H1 (cell line): ENCODE measurements at regions not wholly inside any gene's neighbourhood (a gene's known extent, or its start where the extent isn't known, plus 50 kb on each side); places are given as distances from the start of the nearest gene placed in this dataset.

Source experiments
- CTCF ChIA-PET: fragments of 300-600 bp; sonication (Branson Sonifier 250); formaldehyde crosslinking; loops from one replicate; lab custom pipeline; 2021; ENCODE audit not compliant: partially characterized antibody; lab: Charles Lee
- POLR2A ChIA-PET: fragments of 300-600 bp; sonication (Branson Sonifier 250); formaldehyde crosslinking; loops from one replicate; lab custom pipeline; 2021; ENCODE audit warnings: inconsistent platforms; ENCODE audit not compliant: partially characterized antibody; lab: Charles Lee
- DNase-seq, 2 experiments: peaks; one replicate each; pipeline versions ENCODE4 v3.0.0 to v3.0.0-alpha.2; 2010 to 2022; ENCODE audit warnings: low spot score in 2 of 2, low read depth in 1 of 2, mixed read lengths in 1 of 2
- FAIRE-seq: peaks from 2 replicates; lab custom pipeline; 2011; peaks lifted over from hg19 to GRCh38; lab: Jason Lieb, UNC
- H2AFZ ChIP-seq: 2 replicates; pipeline ENCODE4 v1.8.1; 2012; ENCODE audit warnings: low read length, inconsistent platforms
- H2AK5ac ChIP-seq: 2 replicates; pipeline ENCODE4 v1.6.1; 2013; ENCODE audit warnings: low read depth, low read length
- H2BK120ac ChIP-seq: replicated peaks from 2 replicates; pipeline ENCODE3; 2013; ENCODE audit warnings: low read depth, low read length, inconsistent platforms
- H2BK12ac ChIP-seq: 2 replicates; pipeline ENCODE4 v1.6.1; 2013; ENCODE audit warnings: low read depth, low read length
- H2BK15ac ChIP-seq: 2 replicates; pipeline ENCODE4 v1.6.1; 2013; ENCODE audit warnings: low read length
- H2BK20ac ChIP-seq: 2 replicates; pipeline ENCODE4 v1.6.1; 2013; ENCODE audit warnings: low read length
- H2BK5ac ChIP-seq: 2 replicates; pipeline ENCODE4 v1.6.1; 2013; ENCODE audit warnings: low read depth, low read length
- H3K14ac ChIP-seq: 2 replicates; pipeline ENCODE4 v1.6.1; 2013; ENCODE audit warnings: inconsistent platforms; ENCODE audit not compliant: insufficient read length
- H3K18ac ChIP-seq: 2 replicates; pipeline ENCODE4 v1.6.1; 2013; ENCODE audit warnings: low read length; ENCODE audit errors: extremely low read depth
- H3K23ac ChIP-seq: 2 replicates; pipeline ENCODE4 v1.6.1; 2013; ENCODE audit warnings: inconsistent platforms; ENCODE audit not compliant: insufficient read length
- H3K23me2 ChIP-seq: 2 replicates; pipeline ENCODE4 v1.6.1; 2013; ENCODE audit warnings: low read depth, low read length
- H3K27ac ChIP-seq: 2 replicates; pipeline ENCODE4 v1.6.1; 2011; ENCODE audit warnings: low read depth, low read length, inconsistent platforms
- H3K27me3 ChIP-seq, 4 experiments: replicated peaks in 1 of 4; 1 replicate in 1 of 4; 2 replicates in 3 of 4; pipeline versions ENCODE4 v1.6.1 to v1.8.1; 2011 to 2013; ENCODE audit warnings: low read length in 3 of 4, mild to moderate bottlenecking in 3 of 4, inconsistent platforms in 2 of 4, mixed read lengths in 2 of 4, moderate library complexity in 1 of 4; ENCODE audit not compliant: control insufficient read depth in 3 of 4, insufficient read depth in 3 of 4; ENCODE audit errors: extremely low read depth in 1 of 4
- H3K36me3 ChIP-seq, 4 experiments: 2 replicates each; pipeline versions ENCODE4 v1.6.1 to v1.8.1; 2011 to 2013; ENCODE audit warnings: mild to moderate bottlenecking in 4 of 4, low read length in 3 of 4, moderate library complexity in 2 of 4, control low read depth in 1 of 4, inconsistent platforms in 1 of 4; ENCODE audit not compliant: insufficient read depth in 4 of 4, control insufficient read depth in 2 of 4
- H3K4ac ChIP-seq: replicated peaks from 2 replicates; pipeline ENCODE3; 2013; ENCODE audit warnings: low read length, low read depth, mixed read lengths, inconsistent platforms; ENCODE audit not compliant: insufficient read length
- H3K4me1 ChIP-seq, 4 experiments: replicated peaks in 1 of 4; 1 replicate in 1 of 4; 2 replicates in 3 of 4; pipeline versions ENCODE4 v1.6.1 to v1.8.1; 2011 to 2013; ENCODE audit warnings: low read length in 3 of 4, inconsistent platforms in 2 of 4, mixed read lengths in 1 of 4; ENCODE audit not compliant: insufficient read depth in 4 of 4, control insufficient read depth in 3 of 4
- H3K4me2 ChIP-seq, 2 experiments: 2 replicates each; pipeline versions ENCODE4 v1.6.1 to v1.8.1; 2011 to 2013; ENCODE audit warnings: low read depth in 2 of 2, low read length in 2 of 2, control low read depth in 1 of 2, inconsistent platforms in 1 of 2, mild to moderate bottlenecking in 1 of 2; ENCODE audit not compliant: insufficient read depth in 1 of 2
- H3K4me3 ChIP-seq, 4 experiments: fragments of 200-600, 300-600 bp in 1 of 4; sonication (generic), shearing (Covaris generic), sonication (Bioruptor Twin) in 1 of 4; 2 replicates each; pipeline versions ENCODE4 v1.5.1 to v1.8.1; 2011 to 2016; ENCODE audit warnings: low read length in 4 of 4, low read depth in 3 of 4, control low read depth in 2 of 4, inconsistent platforms in 2 of 4, mild to moderate bottlenecking in 2 of 4, mixed read lengths in 1 of 4, moderate library complexity in 1 of 4; ENCODE audit not compliant: insufficient read depth in 2 of 4; ENCODE audit errors: extremely low read depth in 1 of 4
- H3K56ac ChIP-seq: replicated peaks from 2 replicates; pipeline ENCODE3; 2013; ENCODE audit warnings: low read depth, mild to moderate bottlenecking, mixed read lengths, low read length, inconsistent platforms; ENCODE audit not compliant: insufficient read length
- H3K79me1 ChIP-seq: 2 replicates; pipeline ENCODE4 v1.6.1; 2013; ENCODE audit warnings: low read depth, low read length, control low read depth
- H3K79me2 ChIP-seq, 2 experiments: 2 replicates each; pipeline versions ENCODE4 v1.6.1 to v1.8.1; 2012 to 2013; ENCODE audit warnings: low read length in 2 of 2, mild to moderate bottlenecking in 2 of 2, inconsistent platforms in 1 of 2; ENCODE audit not compliant: insufficient read depth in 2 of 2, control insufficient read depth in 1 of 2
- H3K9ac ChIP-seq, 4 experiments: replicated peaks in 1 of 4; 1 replicate in 1 of 4; 2 replicates in 3 of 4; pipeline versions ENCODE4 v1.6.1 to v1.8.1; 2011 to 2013; ENCODE audit warnings: low read depth in 3 of 4, low read length in 3 of 4, control low read depth in 2 of 4, mild to moderate bottlenecking in 2 of 4, moderate library complexity in 2 of 4, inconsistent platforms in 1 of 4; ENCODE audit errors: extremely low read depth in 1 of 4
- H3K9me3 ChIP-seq, 2 experiments: 2 replicates each; pipeline versions ENCODE4 v1.6.1 to v1.8.1; 2012 to 2013; ENCODE audit warnings: mild to moderate bottlenecking in 2 of 2, moderate library complexity in 2 of 2, control low read depth in 1 of 2, inconsistent platforms in 1 of 2, low read depth in 1 of 2, low read length in 1 of 2, mixed read lengths in 1 of 2; ENCODE audit not compliant: insufficient read depth in 2 of 2
- H4K20me1 ChIP-seq, 2 experiments: replicated peaks in 1 of 2; 2 replicates each; pipeline versions ENCODE3 to v1.8.1; 2011 to 2013; ENCODE audit warnings: inconsistent platforms in 2 of 2, low read length in 2 of 2, mild to moderate bottlenecking in 1 of 2; ENCODE audit not compliant: insufficient read depth in 2 of 2, control insufficient read depth in 1 of 2
- H4K5ac ChIP-seq: 2 replicates; pipeline ENCODE4 v1.6.1; 2013; ENCODE audit warnings: low read length, low read depth, mixed read lengths, inconsistent platforms; ENCODE audit not compliant: insufficient read length
- H4K8ac ChIP-seq: 2 replicates; pipeline ENCODE4 v1.8.0; 2013; ENCODE audit warnings: mild to moderate bottlenecking, moderate library complexity, low read length, inconsistent platforms; ENCODE audit not compliant: insufficient read depth; ENCODE audit errors: extremely low read depth
- H4K91ac ChIP-seq: replicated peaks from 2 replicates; pipeline ENCODE3; 2013; ENCODE audit warnings: low read length, mixed read lengths, inconsistent platforms; ENCODE audit not compliant: insufficient read length
- FOSL1 ChIP-seq: IDR thresholded peaks from 2 replicates; pipeline ENCODE4 v1.6.1; 2011; ENCODE audit warnings: mild to moderate bottlenecking, low read depth, low read length, moderate library complexity; ENCODE audit not compliant: insufficient read depth
- GTF2F1 ChIP-seq: IDR thresholded peaks from 2 replicates; pipeline ENCODE4 v1.6.1; 2012; ENCODE audit warnings: low read depth, low read length, improper control_type of control experiment, borderline replicate concordance
- HDAC2 ChIP-seq, 2 experiments: fragments of 300-600 bp in 1 of 2; sonication (generic) in 1 of 2; IDR thresholded peaks; 2 replicates each; pipeline ENCODE4 v1.6.1; 2011 to 2012; ENCODE audit warnings: low read depth in 2 of 2, low read length in 2 of 2, mild to moderate bottlenecking in 2 of 2, moderate library complexity in 2 of 2, borderline replicate concordance in 1 of 2, inconsistent platforms in 1 of 2
- RFX5 ChIP-seq: IDR thresholded peaks from 2 replicates; pipeline ENCODE4 v1.6.1; 2011; ENCODE audit warnings: low read depth, low read length, improper control_type of control experiment, borderline replicate concordance
- SAP30 ChIP-seq: fragments of 300-600 bp; sonication (generic); IDR thresholded peaks from 2 replicates; pipeline ENCODE4 v1.7.1; 2012; ENCODE audit warnings: low read length, moderate library complexity, mild to moderate bottlenecking, inconsistent platforms; ENCODE audit not compliant: insufficient read depth, insufficient replicate concordance
- SIRT6 ChIP-seq: IDR thresholded peaks from one replicate; pipeline ENCODE4 v1.7.1; 2012; ENCODE audit warnings: low read length, inconsistent platforms
- WGBS, 2 experiments: shearing (Covaris generic) in 1 of 2; methylation state at CpG; one replicate each; pipeline versions ENCODE4 v1.1.6 to v1.1.7; 2013 to 2015; ENCODE audit warnings: low lambda C conversion rate in 2 of 2, mixed read lengths in 2 of 2, inconsistent platforms in 1 of 2, low coverage in 1 of 2, missing lambda C conversion rate in 1 of 2; ENCODE audit not compliant: insufficient replicate concordance in 2 of 2, insufficient coverage in 1 of 2, insufficient read length in 1 of 2; ENCODE audit errors: extremely low coverage in 1 of 2, missing lambda C conversion rate in 1 of 2; 5-methylcytosine and 5-hydroxymethylcytosine counted together

- no peak overlapping the region for H3K56ac ChIP-seq
- CTCF ChIA-PET, result no interaction called here
- 93% methylated on average over 1 of the region's 1 CpG; no CpG with 5 or more reads in 1 of the 2 experiments for WGBS, 2 experiments
Observed at GRCh38 chr5:104942735-104943134, 1380.1 kb upstream of the NUDT12 start.

More at GRCh38 chr5:104942735-104943134, 1380.1 kb upstream of the NUDT12 start:
- H4K5ac ChIP-seq, result no peak overlapping the region
- H2BK12ac ChIP-seq, result no peak overlapping the region
- H3K36me3 ChIP-seq, result no peaks in the 10 kb centered on the region
- H3K18ac ChIP-seq, result no peak overlapping the region
- no peak overlapping the region for H2BK20ac ChIP-seq
- H3K14ac ChIP-seq, result no peak overlapping the region
- no peak for FAIRE-seq
- no peak overlapping the region for H2AK5ac ChIP-seq
- H3K23ac ChIP-seq, result no peak overlapping the region
- H2AFZ ChIP-seq, result no peak overlapping the region
- H3K4me1 ChIP-seq, result no peaks in the 10 kb centered on the region
- no peak for DNase-seq
- no peak for TF ChIP-seq GTF2F1
- TF ChIP-seq HDAC2 (IDR thresholded peaks at IDR 0.05; ENCODE audit: borderline replicate concordance in 1 of 2, low read depth in 2 of 2, low read length in 2 of 2), result no peak
- no peak for TF ChIP-seq SIRT6
- TF ChIP-seq FOSL1, result no peak
- TF ChIP-seq RFX5, result no peak
- TF ChIP-seq SAP30, result no peak
- TF ChIP-seq, all 59 proteins: peak for 0
- Histone ChIP-seq H3K4me3 (no peak overlapping the region), H4K8ac (no peak overlapping the region), H3K27me3 (no peaks in the 10 kb centered on the region; a peak in 2 of 7 replicates), H2BK120ac (no peak overlapping the region), H2BK15ac (no peak overlapping the region), H3K27ac (no peak overlapping the region), H3K9me3 (no peaks in the 10 kb centered on the region), H4K91ac (no peak overlapping the region), H2BK5ac (no peak overlapping the region), H3K4me2 (no peak overlapping the region), H3K4ac (no peak overlapping the region), H3K79me2 (no peaks in the 10 kb centered on the region), H4K20me1 (no peaks in the 10 kb centered on the region), H3K9ac (no peak overlapping the region), H3K23me2 (no peaks in the 10 kb centered on the region), H3K79me1 (no peaks in the 10 kb centered on the region)
- POLR2A ChIA-PET, result no interaction called here
